OCI-LY1 (cell line): ENCODE measurements at regions not wholly inside any gene's neighbourhood (a gene's known extent, or its start where the extent isn't known, plus 50 kb on each side); places are given as distances from the start of the nearest gene placed in this dataset.

Experiments used
- H2AFZ ChIP-seq: fragments of 200-600 bp; sonication (generic), shearing (Covaris generic); 2 replicates; pipeline ENCODE4 v1.6.0; 2014; ENCODE audit warnings: antibody characterized with exemption, mild to moderate bottlenecking, low read length
- H3F3A ChIP-seq: fragments of 200-600 bp; sonication (generic), shearing (Covaris generic); 2 replicates; pipeline ENCODE4 v1.6.0; 2014; ENCODE audit warnings: mild to moderate bottlenecking, antibody characterized with exemption, low read length, moderate library complexity; ENCODE audit not compliant: insufficient read depth
- H3K27ac ChIP-seq: fragments of 200-600 bp; sonication (generic); 2 replicates; pipeline ENCODE4 v1.5.1; 2014; ENCODE audit warnings: low read length, mixed run types, mild to moderate bottlenecking, low read depth; ENCODE audit not compliant: poor library complexity, severe bottlenecking
- H3K27me3 ChIP-seq: fragments of 200-600 bp; sonication (generic); 2 replicates; pipeline ENCODE4 v1.6.0; 2014; ENCODE audit warnings: antibody characterized with exemption, mild to moderate bottlenecking, low read length, moderate library complexity; ENCODE audit not compliant: insufficient read depth
- H3K36me3 ChIP-seq: fragments of 200-600 bp; sonication (generic); 2 replicates; pipeline ENCODE4 v1.6.1; 2014; ENCODE audit warnings: mild to moderate bottlenecking, antibody characterized with exemption, low read length, moderate library complexity, mixed read lengths; ENCODE audit not compliant: insufficient read depth
- H3K4me1 ChIP-seq: fragments of 200-600 bp; sonication (generic); 2 replicates; pipeline ENCODE4 v1.5.1; 2014; ENCODE audit warnings: mild to moderate bottlenecking, low read length, moderate library complexity; ENCODE audit not compliant: insufficient read depth, severe bottlenecking
- H3K4me2 ChIP-seq: fragments of 200-600 bp; sonication (generic), shearing (Covaris generic); 2 replicates; pipeline ENCODE4 v1.6.1; 2014; ENCODE audit warnings: low read length
- H3K4me3 ChIP-seq: fragments of 200-600 bp; sonication (generic); 2 replicates; pipeline ENCODE4 v1.5.1; 2014; ENCODE audit warnings: low read length, low read depth, mild to moderate bottlenecking, mixed read lengths; ENCODE audit not compliant: poor library complexity, severe bottlenecking
- H3K79me2 ChIP-seq: fragments of 200-600 bp; shearing (Covaris generic); 2 replicates; pipeline ENCODE4 v1.6.1; 2016; ENCODE audit warnings: mixed run types, low read length, mixed read lengths; ENCODE audit not compliant: insufficient read depth
- H3K9ac ChIP-seq: fragments of 200-600 bp; sonication (generic), shearing (Covaris generic); 2 replicates; pipeline ENCODE4 v1.6.1; 2014; ENCODE audit warnings: mild to moderate bottlenecking, low read length, mixed read lengths
- H3K9me2 ChIP-seq: fragments of 200-600 bp; sonication (generic), shearing (Covaris generic); 2 replicates; pipeline ENCODE4 v1.6.1; 2014; ENCODE audit warnings: low read depth, mild to moderate bottlenecking, low read length, mixed read lengths
- H3K9me3 ChIP-seq: fragments of 200-600 bp; shearing (Covaris generic); 2 replicates; pipeline ENCODE4 v1.6.1; 2014; ENCODE audit warnings: low read length, mixed read lengths
- H4K20me1 ChIP-seq: fragments of 200-600 bp; sonication (generic), shearing (Covaris generic); 2 replicates; pipeline ENCODE4 v1.6.0; 2016; ENCODE audit warnings: mild to moderate bottlenecking, low read length; ENCODE audit not compliant: insufficient read depth
- CTCF ChIP-seq: fragments of 200-600 bp; sonication (generic), shearing (Covaris generic); IDR thresholded peaks from 2 replicates; pipeline ENCODE4 v1.5.1; 2017; ENCODE audit warnings: mild to moderate bottlenecking, antibody characterized with exemption, low read length, moderate library complexity, mixed read lengths
- EZH2 ChIP-seq: fragments of 200-600 bp; sonication (generic), shearing (Covaris generic); IDR thresholded peaks from 2 replicates; pipeline ENCODE4 v1.8.0; 2017; ENCODE audit warnings: borderline replicate concordance, mixed run types, mild to moderate bottlenecking, antibody characterized with exemption, low read length, moderate library complexity, mixed read lengths

- no peak overlapping the region for H3K4me3 ChIP-seq
These were observed 115.0 kb upstream of the ARHGAP20 start for GRCh38 chr11:110827276-110827675.

GRCh38 chr11:110824912-110825620, 112.8 kb upstream of the ARHGAP20 start:
- no peak overlapping the region for H3K9ac ChIP-seq

More at GRCh38 chr11:110827276-110827675, 115.0 kb upstream of the ARHGAP20 start:
- Histone ChIP-seq H4K20me1 (no peaks in the 10 kb centered on the region), H3K36me3 (no peaks in the 10 kb centered on the region), H2AFZ (no peak overlapping the region), H3K4me2 (no peak overlapping the region), H3K9me3 (no peaks in the 10 kb centered on the region), H3K9ac (no peak overlapping the region), H3F3A (no peaks in the 10 kb centered on the region), H3K27ac (no peak overlapping the region), H3K4me1 (no peaks in the 10 kb centered on the region), H3K79me2 (no peaks in the 10 kb centered on the region), H3K9me2 (no peaks in the 10 kb centered on the region), H3K27me3 (no peaks in the 10 kb centered on the region)
- TF ChIP-seq CTCF = no peak
- TF ChIP-seq EZH2 = no peak

GRCh38 chr11:110818032-110818687, 105.9 kb upstream of the ARHGAP20 start:
- H3K4me2 ChIP-seq = no peak overlapping the region
- no peak overlapping the region for H3K27ac ChIP-seq
- no peaks in the 10 kb centered on the region for H4K20me1 ChIP-seq
- H3K36me3 ChIP-seq = no peaks in the 10 kb centered on the region
- no peaks in the 10 kb centered on the region for H3K9me2 ChIP-seq
- no peak overlapping the region for H3K4me3 ChIP-seq
- H3K9me3 ChIP-seq = no peaks in the 10 kb centered on the region
- H3K9ac ChIP-seq = no peak overlapping the region
- H3K79me2 ChIP-seq = no peaks in the 10 kb centered on the region
- no peak overlapping the region for H2AFZ ChIP-seq
- H3K27me3 ChIP-seq = no peaks in the 10 kb centered on the region
- H3K4me1 ChIP-seq = no peaks in the 10 kb centered on the region
- TF ChIP-seq CTCF (no peak), EZH2 (no peak)
- H3F3A ChIP-seq = no peaks in the 10 kb centered on the region

More at GRCh38 chr11:110824912-110825620, 112.8 kb upstream of the ARHGAP20 start:
- Histone ChIP-seq H3K27ac (no peak overlapping the region), H3K27me3 (no peaks in the 10 kb centered on the region), H2AFZ (no peak overlapping the region), H3F3A (no peaks in the 10 kb centered on the region), H3K9me3 (no peaks in the 10 kb centered on the region), H3K4me1 (no peaks in the 10 kb centered on the region), H3K9me2 (no peaks in the 10 kb centered on the region), H3K36me3 (no peaks in the 10 kb centered on the region), H4K20me1 (no peaks in the 10 kb centered on the region), H3K79me2 (no peaks in the 10 kb centered on the region), H3K4me2 (no peak overlapping the region), H3K4me3 (no peak overlapping the region)
- TF ChIP-seq EZH2 = no peak
- no peak for TF ChIP-seq CTCF
